A549 (cell line): ENCODE measurements at regions not wholly inside any gene's neighbourhood (a gene's known extent, or its start where the extent isn't known, plus 50 kb on each side); places are given as distances from the start of the nearest gene placed in this dataset.

Source experiments
- ATAC-seq, 2 experiments: fragments of 200-7000 bp in 1 of 2; fragments of >200 bp in 1 of 2; cut with Nextera tagmentation in 1 of 2; cut with Tn5 transposase in 1 of 2; 3 replicates each; pipeline versions ENCODE4 v1.8.0 to v1.9.1; 2018 to 2020; ENCODE audit warnings: mild to moderate bottlenecking in 1 of 2, moderate library complexity in 1 of 2
- CTCF ChIA-PET: fragments of 300-600 bp; sonication (Branson Sonifier 250); formaldehyde crosslinking; extraction: SDS; loops from one replicate; lab custom pipeline; 2021; ENCODE audit warnings: antibody characterized with exemption, inconsistent platforms; lab: Yijun Ruan, JAX
- POLR2A ChIA-PET: fragments of 350-600 bp; formaldehyde crosslinking; extraction: SDS; loops from one replicate; lab custom pipeline; 2021; ENCODE audit warnings: antibody characterized with exemption, inconsistent platforms; lab: Yijun Ruan, JAX
- DNase-seq, 2 experiments: peaks; one replicate each; pipeline versions ENCODE4 v3.0.0 to v3.0.0-alpha.2; 2011 to 2016; ENCODE audit warnings: low read depth in 1 of 2, low spot score in 1 of 2
- FAIRE-seq: peaks from 2 replicates; lab custom pipeline; 2011; peaks lifted over from hg19 to GRCh38; lab: Jason Lieb, UNC
- H3K27ac ChIP-seq, 2 experiments: fragments of >200 bp; sonication (Bioruptor Twin); formaldehyde crosslinking; 3 replicates each; pipeline ENCODE4 v1.5.1; 2016 to 2017
- H3K4me1 ChIP-seq: fragments of >200 bp; sonication (Bioruptor Twin); formaldehyde crosslinking; 3 replicates; pipeline ENCODE4 v1.6.1; 2016
- H3K4me2 ChIP-seq: fragments of >200 bp; sonication (Bioruptor Twin); formaldehyde crosslinking; 3 replicates; pipeline ENCODE4 v1.6.1; 2016
- H3K4me3 ChIP-seq: fragments of >200 bp; sonication (Bioruptor Twin); formaldehyde crosslinking; 3 replicates; pipeline ENCODE4 v1.5.1; 2016
- H3K9me3 ChIP-seq: fragments of >200 bp; sonication (Bioruptor Twin); formaldehyde crosslinking; 3 replicates; pipeline ENCODE4 v1.6.1; 2016
- BHLHE40 ChIP-seq: IDR thresholded peaks from 2 replicates; pipeline ENCODE4 v1.6.1; 2012; ENCODE audit warnings: low read depth, low read length, inconsistent platforms
- CBX2 ChIP-seq: fragments of 200-600 bp; sonication (generic); IDR thresholded peaks from 2 replicates; pipeline ENCODE4 v1.6.1; 2016; ENCODE audit warnings: low read depth, mild to moderate bottlenecking, borderline replicate concordance
- CBX8 ChIP-seq: fragments of 200-600 bp; sonication (generic); IDR thresholded peaks from 2 replicates; pipeline ENCODE4 v1.6.1; 2016
- CHD2 ChIP-seq: fragments of 150-350 bp; IDR thresholded peaks from 2 replicates; pipeline ENCODE4 v1.6.1; 2014; ENCODE audit warnings: low read length; ENCODE audit not compliant: partially characterized antibody
- CHD4 ChIP-seq: fragments of 200-600 bp; sonication (generic); IDR thresholded peaks from 2 replicates; pipeline ENCODE4 v1.6.1; 2016; ENCODE audit warnings: antibody characterized with exemption, mild to moderate bottlenecking, borderline replicate concordance
- EHMT2 ChIP-seq: fragments of 200-600 bp; sonication (generic); IDR thresholded peaks from 2 replicates; pipeline ENCODE4 v1.6.1; 2016; ENCODE audit warnings: antibody characterized with exemption, low read depth, mild to moderate bottlenecking, moderate library complexity
- ESRRA ChIP-seq: fragments of 150-350 bp; IDR thresholded peaks from 2 replicates; pipeline ENCODE4 v1.6.1; 2014; ENCODE audit warnings: mild to moderate bottlenecking, low read length, borderline replicate concordance
- FOSL2 ChIP-seq, 2 experiments: fragments of 450-650 bp in 1 of 2; fragments of >200 bp in 1 of 2; sonication (Bioruptor Twin) in 1 of 2; formaldehyde crosslinking; IDR thresholded peaks; 2 replicates each; pipeline versions ENCODE4 v1.5.0 to v1.6.1; 2016 to 2020; ENCODE audit warnings: mild to moderate bottlenecking in 1 of 2, moderate library complexity in 1 of 2
- FOXS1 ChIP-seq: fragments of 250-450 bp; sonication (Bioruptor Pico); IDR thresholded peaks from 2 replicates; pipeline ENCODE4 v1.5.0; 2020; ENCODE audit warnings: mild to moderate bottlenecking, moderate library complexity
- HDAC2 ChIP-seq: fragments of 200-600 bp; sonication (generic); IDR thresholded peaks from 2 replicates; pipeline ENCODE4 v1.6.1; 2016
- HEYL ChIP-seq: fragments of 250-450 bp; sonication (Bioruptor Pico); IDR thresholded peaks from 2 replicates; pipeline ENCODE4 v1.8.0; 2021; ENCODE audit warnings: mild to moderate bottlenecking, moderate library complexity
- HOXA7 ChIP-seq: fragments of 250-450 bp; sonication (Bioruptor Pico); IDR thresholded peaks from 2 replicates; pipeline ENCODE4 v1.5.0; 2020; ENCODE audit warnings: mild to moderate bottlenecking, moderate library complexity
- MAZ ChIP-seq: fragments of 150-350 bp; IDR thresholded peaks from 2 replicates; pipeline ENCODE4 v1.6.1; 2014; ENCODE audit warnings: antibody characterized with exemption, low read depth, low read length, borderline replicate concordance
- MYC ChIP-seq: IDR thresholded peaks from 2 replicates; pipeline ENCODE4 v1.6.1; 2012; ENCODE audit warnings: mild to moderate bottlenecking, inconsistent platforms, low read length, improper control_type of control experiment, borderline replicate concordance
- NPAS2 ChIP-seq: fragments of 250-450 bp; sonication (Bioruptor Pico); IDR thresholded peaks from 2 replicates; pipeline ENCODE4 v1.8.0; 2022; ENCODE audit warnings: mild to moderate bottlenecking, moderate library complexity, borderline replicate concordance
- PHF8 ChIP-seq: fragments of 200-600 bp; sonication (generic); IDR thresholded peaks from 2 replicates; pipeline ENCODE4 v1.6.1; 2016; ENCODE audit warnings: low read depth, mild to moderate bottlenecking, antibody characterized with exemption, moderate library complexity, borderline replicate concordance
- POLR2A ChIP-seq: IDR thresholded peaks from 2 replicates; pipeline ENCODE4 v1.6.1; 2012; ENCODE audit warnings: mild to moderate bottlenecking, low read length
- RAD21 ChIP-seq, 2 experiments: fragments of >200 bp in 1 of 2; sonication (Bioruptor Twin) in 1 of 2; formaldehyde crosslinking in 1 of 2; IDR thresholded peaks in 1 of 2; conservative IDR thresholded peaks in 1 of 2; 2 replicates in 1 of 2; 3 replicates in 1 of 2; pipeline ENCODE4 v1.6.1; 2012 to 2018; ENCODE audit warnings: inconsistent platforms in 1 of 2
- RARB ChIP-seq: fragments of 250-450 bp; sonication (Bioruptor Pico); IDR thresholded peaks from 2 replicates; pipeline ENCODE4 v1.8.0; 2021; ENCODE audit warnings: mild to moderate bottlenecking, moderate library complexity
- RFX5 ChIP-seq: fragments of 450-650 bp; IDR thresholded peaks from 2 replicates; pipeline ENCODE4 v1.7.1; 2014; ENCODE audit warnings: antibody characterized with exemption, mild to moderate bottlenecking, moderate library complexity
- SMC3 ChIP-seq: fragments of >200 bp; sonication (Bioruptor Twin); formaldehyde crosslinking; IDR thresholded peaks from 3 replicates; pipeline ENCODE4 v1.6.1; 2018; ENCODE audit warnings: inconsistent platforms
- TFCP2L1 ChIP-seq: fragments of 250-450 bp; sonication (Bioruptor Pico); IDR thresholded peaks from 2 replicates; pipeline ENCODE4 v1.5.0; 2021; ENCODE audit warnings: mild to moderate bottlenecking
- TP53 ChIP-seq: fragments of 250-450 bp; sonication (Bioruptor Pico); IDR thresholded peaks from 2 replicates; pipeline ENCODE4 v1.5.0; 2021; ENCODE audit warnings: mild to moderate bottlenecking, moderate library complexity
- ZFP36 ChIP-seq: fragments of 450-650 bp; IDR thresholded peaks from 2 replicates; pipeline ENCODE4 v1.6.1; 2014; ENCODE audit warnings: borderline replicate concordance; ENCODE audit not compliant: partially characterized antibody
- ZSCAN20 ChIP-seq: fragments of 250-450 bp; sonication (Bioruptor Pico); IDR thresholded peaks from 2 replicates; pipeline ENCODE4 v1.8.0; 2022; ENCODE audit warnings: mild to moderate bottlenecking, moderate library complexity
- WGBS: methylation state at CpG from one replicate; pipeline ENCODE4 v1.1.6; 2017; ENCODE audit errors: missing lambda C conversion rate; 5-methylcytosine and 5-hydroxymethylcytosine counted together
- TF ChIP-seq, protein P1 (sequence below): fragments of >200 bp; sonication (Bioruptor Twin); formaldehyde crosslinking; IDR thresholded peaks from 3 replicates; pipeline ENCODE4 v1.5.1; 2016
- TF ChIP-seq, protein P2 (sequence below): fragments of 450-650 bp; IDR thresholded peaks from 2 replicates; pipeline ENCODE4 v1.6.1; 2014; ENCODE audit warnings: antibody characterized with exemption
- TF ChIP-seq, protein P3 (sequence below): IDR thresholded peaks from 2 replicates; pipeline ENCODE4 v1.6.1; 2012; ENCODE audit warnings: low read depth, borderline replicate concordance
- TF ChIP-seq, protein P4 (sequence below): fragments of 150-350 bp; IDR thresholded peaks from 2 replicates; pipeline ENCODE4 v1.6.1; 2014; ENCODE audit warnings: low read depth, mild to moderate bottlenecking, low read length
- TF ChIP-seq, protein P5 (sequence below): fragments of 200-600 bp; sonication (generic); IDR thresholded peaks from 2 replicates; pipeline ENCODE4 v1.6.1; 2016; ENCODE audit warnings: antibody characterized with exemption, mild to moderate bottlenecking, moderate library complexity

DNA sequence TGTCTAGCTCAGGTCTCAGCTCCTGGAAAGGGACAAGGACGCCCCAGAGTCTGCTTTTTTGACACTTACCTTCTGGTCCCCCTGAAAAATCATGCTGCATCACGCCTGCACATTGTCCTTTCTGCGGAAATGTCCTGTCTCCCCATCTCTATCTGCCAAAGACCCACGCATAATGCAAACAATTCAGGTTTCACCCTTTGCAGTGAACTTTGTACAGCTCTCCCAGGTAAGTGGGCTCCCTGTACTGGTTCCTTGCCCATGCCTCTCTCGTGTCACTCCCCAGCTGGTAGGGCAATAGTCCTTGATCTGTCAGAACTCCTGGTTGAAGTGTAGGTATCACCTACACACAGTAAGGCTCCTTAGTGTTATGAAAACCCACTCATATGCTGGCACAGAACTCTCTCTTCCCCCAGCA lies 102.9 kb upstream of the IRF2BP2 start:
- CTCF ChIA-PET: interaction anchor here (0.6 to 2.7 kb wide), 6 partner anchors 8 to 371 kb away, joined by 3 to 8 read pairs (median 4); no protein-coding TSS in a partner anchor
- POLR2A ChIA-PET: no interaction called here

DNA sequence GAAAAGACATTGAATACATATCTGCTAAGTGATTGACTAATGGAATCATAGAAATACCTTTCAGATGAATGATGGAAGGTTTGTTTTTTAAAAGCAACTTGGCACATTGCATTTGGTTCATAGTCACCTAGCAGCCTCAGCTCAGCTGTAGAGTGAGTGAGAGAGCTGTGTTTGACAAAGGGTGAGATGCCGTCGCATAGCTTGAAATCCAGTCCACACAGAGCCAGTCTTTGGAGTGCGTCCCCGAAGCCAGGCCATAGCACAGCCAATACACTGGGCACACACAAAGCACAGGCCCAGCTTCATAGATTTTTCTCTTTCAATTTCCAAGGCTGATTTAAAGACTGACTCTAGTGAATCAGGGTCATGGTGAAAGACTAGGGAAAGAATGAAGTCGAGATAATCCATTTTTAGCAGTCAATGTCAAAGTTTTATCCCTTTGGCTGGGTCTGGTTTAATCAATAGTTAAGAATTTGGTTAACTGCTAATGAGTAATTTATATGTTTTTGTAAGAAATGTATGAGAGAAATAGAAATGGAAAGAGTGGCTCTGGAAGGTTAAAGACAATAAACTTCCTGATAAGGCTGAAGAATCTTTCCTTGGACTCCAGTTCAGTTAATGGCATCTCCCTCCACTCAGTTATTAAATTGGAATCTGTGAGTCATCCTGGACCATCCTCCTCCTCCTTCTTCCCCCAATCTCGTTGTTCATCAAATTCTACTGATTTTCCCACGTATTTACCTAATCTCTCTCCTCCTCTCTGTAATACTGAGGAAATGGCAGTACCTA lies 101.2 kb upstream of the IRF2BP2 start:
- no peak for TF ChIP-seq CBX2
- TF ChIP-seq ESRRA: no peak
- no peak for TF ChIP-seq MYC
- no peak for TF ChIP-seq NPAS2
- TF ChIP-seq, protein P1, sequence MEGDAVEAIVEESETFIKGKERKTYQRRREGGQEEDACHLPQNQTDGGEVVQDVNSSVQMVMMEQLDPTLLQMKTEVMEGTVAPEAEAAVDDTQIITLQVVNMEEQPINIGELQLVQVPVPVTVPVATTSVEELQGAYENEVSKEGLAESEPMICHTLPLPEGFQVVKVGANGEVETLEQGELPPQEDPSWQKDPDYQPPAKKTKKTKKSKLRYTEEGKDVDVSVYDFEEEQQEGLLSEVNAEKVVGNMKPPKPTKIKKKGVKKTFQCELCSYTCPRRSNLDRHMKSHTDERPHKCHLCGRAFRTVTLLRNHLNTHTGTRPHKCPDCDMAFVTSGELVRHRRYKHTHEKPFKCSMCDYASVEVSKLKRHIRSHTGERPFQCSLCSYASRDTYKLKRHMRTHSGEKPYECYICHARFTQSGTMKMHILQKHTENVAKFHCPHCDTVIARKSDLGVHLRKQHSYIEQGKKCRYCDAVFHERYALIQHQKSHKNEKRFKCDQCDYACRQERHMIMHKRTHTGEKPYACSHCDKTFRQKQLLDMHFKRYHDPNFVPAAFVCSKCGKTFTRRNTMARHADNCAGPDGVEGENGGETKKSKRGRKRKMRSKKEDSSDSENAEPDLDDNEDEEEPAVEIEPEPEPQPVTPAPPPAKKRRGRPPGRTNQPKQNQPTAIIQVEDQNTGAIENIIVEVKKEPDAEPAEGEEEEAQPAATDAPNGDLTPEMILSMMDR: no peak
- no peak for TF ChIP-seq FOXS1 (CRISPR knock-in tag)
- no peak for TF ChIP-seq TFCP2L1 (CRISPR knock-in tag)
- TF ChIP-seq HEYL (CRISPR knock-in tag): no peak
- no peak for TF ChIP-seq CBX8
- TF ChIP-seq POLR2A: no peak
- no peak for TF ChIP-seq EHMT2
- TF ChIP-seq BHLHE40: no peak
- no peak for TF ChIP-seq HOXA7 (CRISPR knock-in tag)
- TF ChIP-seq, protein P2, sequence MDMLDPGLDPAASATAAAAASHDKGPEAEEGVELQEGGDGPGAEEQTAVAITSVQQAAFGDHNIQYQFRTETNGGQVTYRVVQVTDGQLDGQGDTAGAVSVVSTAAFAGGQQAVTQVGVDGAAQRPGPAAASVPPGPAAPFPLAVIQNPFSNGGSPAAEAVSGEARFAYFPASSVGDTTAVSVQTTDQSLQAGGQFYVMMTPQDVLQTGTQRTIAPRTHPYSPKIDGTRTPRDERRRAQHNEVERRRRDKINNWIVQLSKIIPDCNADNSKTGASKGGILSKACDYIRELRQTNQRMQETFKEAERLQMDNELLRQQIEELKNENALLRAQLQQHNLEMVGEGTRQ: no peak
- TF ChIP-seq, protein P3, sequence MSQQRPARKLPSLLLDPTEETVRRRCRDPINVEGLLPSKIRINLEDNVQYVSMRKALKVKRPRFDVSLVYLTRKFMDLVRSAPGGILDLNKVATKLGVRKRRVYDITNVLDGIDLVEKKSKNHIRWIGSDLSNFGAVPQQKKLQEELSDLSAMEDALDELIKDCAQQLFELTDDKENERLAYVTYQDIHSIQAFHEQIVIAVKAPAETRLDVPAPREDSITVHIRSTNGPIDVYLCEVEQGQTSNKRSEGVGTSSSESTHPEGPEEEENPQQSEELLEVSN: no peak

More for the DNA sequence above, 102.9 kb upstream of the IRF2BP2 start:
- TF ChIP-seq ZFP36 (no peak), RARB (CRISPR knock-in tag) (no peak), FOSL2 (IDR thresholded peaks at IDR 0.05) (no peak), FOSL2 (CRISPR knock-in tag; IDR thresholded peaks at IDR 0.05) (no peak), TP53 (no peak), PHF8 (no peak), HDAC2 (no peak), SMC3 (no peak), MYC (no peak), CBX2 (no peak), CHD4 (no peak), HOXA7 (CRISPR knock-in tag) (no peak), RFX5 (no peak), RAD21 (conservative IDR thresholded peaks at IDR 0.05 in 1 of 2, IDR thresholded peaks at IDR 0.05 in 1 of 2) (no peak), CHD2 (no peak), ZSCAN20 (CRISPR knock-in tag) (no peak), MAZ (no peak)
- TF ChIP-seq, protein P2: no peak
- TF ChIP-seq, protein P4, sequence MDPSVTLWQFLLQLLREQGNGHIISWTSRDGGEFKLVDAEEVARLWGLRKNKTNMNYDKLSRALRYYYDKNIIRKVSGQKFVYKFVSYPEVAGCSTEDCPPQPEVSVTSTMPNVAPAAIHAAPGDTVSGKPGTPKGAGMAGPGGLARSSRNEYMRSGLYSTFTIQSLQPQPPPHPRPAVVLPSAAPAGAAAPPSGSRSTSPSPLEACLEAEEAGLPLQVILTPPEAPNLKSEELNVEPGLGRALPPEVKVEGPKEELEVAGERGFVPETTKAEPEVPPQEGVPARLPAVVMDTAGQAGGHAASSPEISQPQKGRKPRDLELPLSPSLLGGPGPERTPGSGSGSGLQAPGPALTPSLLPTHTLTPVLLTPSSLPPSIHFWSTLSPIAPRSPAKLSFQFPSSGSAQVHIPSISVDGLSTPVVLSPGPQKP: no peak
- TF ChIP-seq, protein P5, sequence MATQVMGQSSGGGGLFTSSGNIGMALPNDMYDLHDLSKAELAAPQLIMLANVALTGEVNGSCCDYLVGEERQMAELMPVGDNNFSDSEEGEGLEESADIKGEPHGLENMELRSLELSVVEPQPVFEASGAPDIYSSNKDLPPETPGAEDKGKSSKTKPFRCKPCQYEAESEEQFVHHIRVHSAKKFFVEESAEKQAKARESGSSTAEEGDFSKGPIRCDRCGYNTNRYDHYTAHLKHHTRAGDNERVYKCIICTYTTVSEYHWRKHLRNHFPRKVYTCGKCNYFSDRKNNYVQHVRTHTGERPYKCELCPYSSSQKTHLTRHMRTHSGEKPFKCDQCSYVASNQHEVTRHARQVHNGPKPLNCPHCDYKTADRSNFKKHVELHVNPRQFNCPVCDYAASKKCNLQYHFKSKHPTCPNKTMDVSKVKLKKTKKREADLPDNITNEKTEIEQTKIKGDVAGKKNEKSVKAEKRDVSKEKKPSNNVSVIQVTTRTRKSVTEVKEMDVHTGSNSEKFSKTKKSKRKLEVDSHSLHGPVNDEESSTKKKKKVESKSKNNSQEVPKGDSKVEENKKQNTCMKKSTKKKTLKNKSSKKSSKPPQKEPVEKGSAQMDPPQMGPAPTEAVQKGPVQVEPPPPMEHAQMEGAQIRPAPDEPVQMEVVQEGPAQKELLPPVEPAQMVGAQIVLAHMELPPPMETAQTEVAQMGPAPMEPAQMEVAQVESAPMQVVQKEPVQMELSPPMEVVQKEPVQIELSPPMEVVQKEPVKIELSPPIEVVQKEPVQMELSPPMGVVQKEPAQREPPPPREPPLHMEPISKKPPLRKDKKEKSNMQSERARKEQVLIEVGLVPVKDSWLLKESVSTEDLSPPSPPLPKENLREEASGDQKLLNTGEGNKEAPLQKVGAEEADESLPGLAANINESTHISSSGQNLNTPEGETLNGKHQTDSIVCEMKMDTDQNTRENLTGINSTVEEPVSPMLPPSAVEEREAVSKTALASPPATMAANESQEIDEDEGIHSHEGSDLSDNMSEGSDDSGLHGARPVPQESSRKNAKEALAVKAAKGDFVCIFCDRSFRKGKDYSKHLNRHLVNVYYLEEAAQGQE: no peak
- 0 out of 6 replicates have a peak overlapping the region, but pooled peaks of 1 of the 2 experiments have one; percentile 10 for H3K27ac ChIP-seq
- WGBS: 86% methylated on average over 5 of the region's 5 CpGs
- H3K9me3 ChIP-seq: no peaks in the 10 kb centered on the region
- DNase-seq: no peak
- 0 out of 3 replicates have a peak, but pooled peaks cover 2% of the 10 kb centered on the region for H3K4me1 ChIP-seq
- no peak for FAIRE-seq
- no peak overlapping the region for H3K4me2 ChIP-seq
- no peak for ATAC-seq
- H3K4me3 ChIP-seq: no peak overlapping the region

More for the DNA sequence above, 101.2 kb upstream of the IRF2BP2 start:
- ChIA-PET CTCF (interaction anchor here (0.7 to 1.4 kb wide), 3 partner anchors 17 to 97 kb away, joined by 3 read pairs; no protein-coding TSS in a partner anchor), POLR2A (no interaction called here)
- no peaks in the 10 kb centered on the region for H3K9me3 ChIP-seq
- H3K27ac ChIP-seq: peak overlapping the region in 1 of 2 experiments; percentile 38; a peak in 2 of 6 replicates
- ATAC-seq (no peak), DNase-seq (no peak), FAIRE-seq (no peak)
- WGBS: 80% methylated on average over 7 of the region's 7 CpGs
- H3K4me2 ChIP-seq: no peak overlapping the region
- no peaks in the 10 kb centered on the region for H3K4me1 ChIP-seq
- no peak overlapping the region for H3K4me3 ChIP-seq
